CD4-positive, alpha-beta T cell treated with Interleukin-15 for 4 hours (primary cell): ENCODE measurements at regions not wholly inside any gene's neighbourhood (a gene's known extent, or its start where the extent isn't known, plus 50 kb on each side); places are given as distances from the start of the nearest gene placed in this dataset.
"Not testable (repeated sequence)": the region's sequence is repeated elsewhere in the genome, so short reads cannot be mapped to it uniquely, and the experiment has no call there.

Source experiments
- DNase-seq: peaks from one replicate; pipeline ENCODE4 v3.0.0-alpha.2; 2020; ENCODE audit warnings: low spot score

GRCh38 chr6:168938546-168938945 lies 315.1 kb downstream of the THBS2 start:
- DNase-seq, result no peak

GRCh38 chr6:168937054-168937453 lies 316.6 kb downstream of the THBS2 start:
- no peak for DNase-seq

DNA sequence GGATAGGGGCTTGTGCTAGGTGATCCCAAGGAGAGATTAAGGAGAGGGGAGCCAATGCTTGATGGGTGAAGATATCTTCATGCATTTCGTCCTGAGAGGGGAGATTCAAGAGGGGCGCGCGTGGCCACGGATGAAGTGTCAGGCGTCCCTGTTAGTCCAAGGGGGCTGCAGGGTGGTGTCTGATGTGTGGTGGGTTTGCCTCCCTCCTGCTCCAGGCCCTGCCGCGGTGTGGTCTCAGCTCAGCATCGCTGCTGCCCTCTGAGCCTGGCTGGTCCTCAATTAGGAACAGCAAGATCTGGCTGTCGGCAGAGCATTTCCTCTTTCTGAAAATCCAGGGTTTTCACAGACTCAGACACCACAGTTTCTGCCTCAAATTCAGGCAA lies 318.0 kb downstream of the THBS2 start:
- DNase-seq, result no peak

GRCh38 chr6:168934660-168935627 lies 318.7 kb downstream of the THBS2 start:
- DNase-seq, result no peak

DNA sequence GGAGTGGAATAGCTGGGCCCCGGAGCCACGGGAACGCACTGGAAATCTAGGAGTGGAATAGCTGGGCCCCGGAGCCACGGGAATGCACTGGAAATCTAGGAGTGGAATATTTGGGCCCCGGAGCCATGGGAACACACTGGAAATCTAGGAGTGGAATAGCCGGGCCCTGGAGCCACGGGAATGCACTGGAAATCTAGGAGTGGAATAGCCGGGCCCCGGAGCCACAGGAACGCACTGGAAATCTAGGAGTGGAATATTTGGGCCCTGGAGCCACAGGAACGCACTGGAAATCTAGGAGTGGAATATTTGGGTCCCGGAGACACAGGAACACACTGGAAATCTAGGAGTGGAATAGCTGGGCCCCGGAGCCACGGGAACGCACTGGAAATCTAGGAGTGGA lies 321.5 kb downstream of the THBS2 start:
- not testable (repeated sequence) for DNase-seq

GRCh38 chr6:168931072-168931471 lies 322.6 kb downstream of the THBS2 start:
- not testable (repeated sequence) for DNase-seq

DNA sequence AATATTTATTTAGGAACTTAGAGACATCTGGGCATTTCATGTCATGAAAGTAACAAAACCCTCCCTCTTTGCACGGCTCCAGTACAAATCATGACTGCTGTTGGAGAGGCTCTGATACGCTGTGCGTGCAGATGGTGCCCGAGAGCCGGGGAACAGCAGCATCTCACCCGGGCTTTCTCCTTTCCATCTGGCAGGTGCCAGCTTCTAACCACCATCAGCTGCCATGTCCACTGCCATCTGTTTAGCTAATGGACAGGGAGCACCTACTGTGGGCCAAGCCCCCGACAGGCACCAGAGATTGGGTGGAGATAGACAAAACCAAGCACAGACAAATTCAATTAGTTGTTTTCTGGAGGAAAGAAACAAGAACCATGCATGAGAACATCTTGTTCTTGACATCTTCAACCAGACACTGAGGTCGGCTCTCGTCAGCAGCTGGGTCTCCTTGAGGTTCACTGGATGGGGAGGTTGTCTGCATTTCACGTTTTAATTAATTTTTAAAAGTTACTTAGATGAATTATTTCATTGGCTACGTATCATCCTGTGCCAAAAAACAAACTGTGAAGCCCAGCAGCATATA lies 323.7 kb downstream of the THBS2 start:
- DNase-seq, result no peak

- no peak for DNase-seq
Measured at GRCh38 chr6:168928012-168928411, 325.6 kb downstream of the THBS2 start.

- no peak for DNase-seq
Measured at GRCh38 chr6:168927026-168927425, 326.6 kb downstream of the THBS2 start.

- no peak for DNase-seq
Measured at GRCh38 chr6:168926306-168926705, 327.3 kb downstream of the THBS2 start.

DNA sequence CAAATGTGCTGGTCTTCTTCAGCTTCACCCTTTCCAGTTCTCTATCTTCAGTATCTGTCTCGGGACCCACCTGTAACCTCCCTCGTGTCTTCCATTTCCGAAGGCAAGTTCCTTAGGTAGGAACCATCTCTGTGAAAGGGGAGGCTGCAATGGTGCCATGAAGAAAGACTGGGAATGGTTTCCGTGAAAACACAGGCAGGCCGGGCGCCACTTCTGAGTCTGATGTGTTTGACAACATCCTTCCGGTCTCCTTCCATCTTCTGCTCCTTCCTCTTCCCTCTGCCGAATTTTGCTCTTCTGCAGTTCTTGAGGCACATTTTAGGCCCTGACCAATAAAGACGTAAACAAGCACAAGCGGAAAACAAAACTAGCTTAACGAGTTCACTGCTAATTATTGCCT lies 328.0 kb downstream of the THBS2 start:
- DNase-seq, result no peak

DNA sequence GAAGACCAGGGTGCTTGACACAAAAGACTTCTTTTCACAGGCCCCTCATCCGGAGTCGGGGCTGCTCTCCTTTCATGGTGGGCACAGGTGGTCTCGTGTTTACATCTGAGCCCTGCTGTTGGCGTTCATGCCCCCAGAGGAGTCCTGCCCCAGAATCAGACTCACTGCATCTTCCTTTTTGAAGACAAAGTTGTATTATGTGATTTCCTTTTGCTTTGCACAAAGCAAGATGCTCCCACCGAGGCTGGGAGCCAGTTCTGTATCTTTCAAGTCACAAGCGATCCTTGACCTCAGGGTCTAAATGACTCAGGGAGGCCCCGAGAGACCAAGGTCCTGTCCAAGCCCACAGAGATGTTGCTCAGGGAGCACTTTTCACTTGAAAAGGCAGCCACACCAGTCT lies 330.5 kb downstream of the THBS2 start:
- DNase-seq, result no peak

DNA sequence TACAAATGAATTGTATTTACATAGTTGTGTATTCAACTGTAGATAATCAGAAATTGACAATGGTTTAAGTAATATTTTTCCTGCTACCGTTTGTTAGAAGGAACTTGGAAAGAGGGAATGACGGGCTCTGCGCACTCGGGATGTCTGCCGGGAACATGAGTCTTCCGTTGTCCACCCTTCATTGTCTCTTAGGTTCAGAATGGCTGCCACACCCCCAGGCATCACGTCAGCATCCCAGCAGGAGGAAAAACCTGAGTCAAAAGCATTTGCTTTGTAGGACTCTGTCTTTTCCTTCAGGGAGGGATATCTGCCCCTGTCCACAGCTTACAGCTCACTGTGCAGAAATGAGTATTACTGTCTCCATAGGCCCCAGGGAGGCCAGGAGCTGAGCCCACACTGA lies 331.2 kb downstream of the THBS2 start:
- DNase-seq, result no peak

GRCh38 chr6:168920289-168920688 lies 333.4 kb downstream of the THBS2 start:
- no peak for DNase-seq

DNA sequence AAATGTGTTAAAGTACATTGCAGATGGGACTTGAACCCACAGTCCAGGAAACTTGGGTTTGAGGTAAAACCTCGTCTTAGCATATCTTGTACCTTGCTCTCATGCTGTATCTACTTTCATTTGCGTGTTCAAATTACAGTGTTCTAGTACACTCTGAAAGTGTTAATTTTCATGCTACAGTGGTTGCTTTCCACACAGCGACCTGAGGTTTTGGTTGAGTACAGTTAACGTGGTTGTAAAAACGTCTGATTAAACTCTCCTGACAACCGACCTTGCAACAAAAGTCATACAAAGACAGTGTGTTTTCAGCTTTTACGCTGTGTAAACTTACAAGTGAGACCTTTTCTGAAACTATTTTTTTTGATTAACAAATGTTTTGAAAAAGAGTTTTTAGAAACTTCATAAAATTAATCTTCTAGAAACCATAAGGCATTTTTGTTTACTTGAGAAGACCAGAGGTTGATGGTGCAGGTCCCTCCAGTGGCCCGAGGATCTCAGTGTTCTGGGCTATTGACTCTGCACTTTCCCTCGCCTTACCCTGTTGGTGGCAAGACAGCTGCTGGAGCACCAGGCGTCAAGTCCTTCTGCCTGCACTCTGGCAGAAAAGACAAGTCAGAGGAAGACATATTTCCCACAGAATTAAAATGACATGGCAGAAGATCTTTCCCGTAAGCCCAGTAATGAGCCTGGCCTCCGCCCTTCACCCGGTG lies 334.0 kb downstream of the THBS2 start:
- DNase-seq, result no peak

DNA sequence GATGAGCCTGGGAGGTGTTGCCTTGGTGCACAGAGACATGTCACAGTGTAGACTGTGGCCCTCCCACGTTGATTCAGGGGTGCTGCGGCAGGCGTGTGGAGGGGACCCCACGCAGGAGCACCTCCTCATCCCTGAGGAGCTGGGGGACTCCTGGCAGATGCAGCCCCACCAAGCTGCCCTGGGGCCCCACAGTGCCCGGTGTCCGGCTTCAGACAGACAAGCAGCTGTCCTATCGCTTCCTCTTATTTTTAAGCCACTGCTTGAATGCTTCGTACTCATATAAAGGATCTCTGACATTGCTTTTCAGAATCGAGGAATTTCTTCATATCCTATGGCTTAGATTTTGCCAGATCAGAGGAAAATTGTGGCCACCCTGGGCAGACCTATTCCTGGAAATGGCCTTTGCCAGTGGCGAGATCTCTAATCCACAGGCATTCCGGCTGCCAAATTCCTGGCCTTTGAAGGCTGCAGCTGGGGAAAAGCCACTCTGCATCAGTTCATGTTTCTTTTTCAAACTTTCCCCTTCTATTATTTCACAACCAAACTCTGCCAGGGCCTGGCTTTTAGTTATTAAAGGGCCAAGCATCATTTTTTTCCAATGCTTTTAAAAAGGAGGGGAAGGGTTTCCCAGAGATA lies 337.0 kb downstream of the THBS2 start:
- no peak for DNase-seq

DNA sequence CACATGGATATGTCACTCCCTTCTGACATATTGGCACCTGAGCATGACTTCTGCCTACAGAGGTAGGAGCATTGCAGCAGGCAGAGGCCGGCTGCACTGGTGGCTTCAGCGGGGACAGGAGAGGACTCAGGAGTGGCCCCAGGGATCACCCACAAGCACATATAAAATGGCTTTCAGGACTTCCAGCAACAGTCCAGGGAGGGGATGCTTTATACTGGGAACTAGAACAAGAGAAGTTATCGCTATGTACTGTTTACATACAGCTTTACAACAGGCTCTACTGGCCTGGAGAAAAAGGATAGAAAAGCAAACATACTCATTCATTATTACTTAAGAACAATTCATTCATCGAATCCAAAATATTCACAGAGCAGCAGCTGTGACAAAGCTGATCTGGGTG lies 337.8 kb downstream of the THBS2 start:
- no peak for DNase-seq

- no peak for DNase-seq
Measured at GRCh38 chr6:168915242-168915641, 338.4 kb downstream of the THBS2 start.

DNA sequence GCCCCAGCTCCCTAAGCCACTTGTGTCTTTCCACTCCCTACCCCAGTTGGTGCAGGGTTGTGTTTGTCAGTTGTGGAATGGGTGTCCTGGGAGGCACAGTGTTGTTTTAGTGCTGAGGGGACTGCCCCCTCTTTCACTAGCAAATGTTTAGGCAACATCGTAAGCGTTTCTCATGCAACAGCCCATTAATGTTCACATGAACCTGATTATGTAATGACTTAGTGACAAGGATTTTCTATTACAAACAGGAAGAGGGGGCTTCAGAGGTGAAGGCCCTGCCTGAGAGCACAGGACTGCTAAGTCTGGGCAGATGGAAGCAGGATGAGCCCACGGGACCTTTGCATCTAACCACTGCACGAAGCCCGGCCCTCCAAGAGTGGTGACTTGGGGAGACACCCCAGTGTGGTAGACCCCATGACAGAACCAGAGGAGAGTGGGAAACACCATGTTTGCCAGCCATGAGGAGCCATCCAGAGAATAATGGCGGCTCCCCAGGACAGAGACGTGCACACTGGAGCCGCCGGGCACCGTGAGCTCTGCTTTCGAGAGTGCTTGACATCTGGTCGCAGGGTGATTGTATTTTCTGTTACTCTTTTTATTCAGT lies 339.7 kb downstream of the THBS2 start:
- DNase-seq, result no peak

DNA sequence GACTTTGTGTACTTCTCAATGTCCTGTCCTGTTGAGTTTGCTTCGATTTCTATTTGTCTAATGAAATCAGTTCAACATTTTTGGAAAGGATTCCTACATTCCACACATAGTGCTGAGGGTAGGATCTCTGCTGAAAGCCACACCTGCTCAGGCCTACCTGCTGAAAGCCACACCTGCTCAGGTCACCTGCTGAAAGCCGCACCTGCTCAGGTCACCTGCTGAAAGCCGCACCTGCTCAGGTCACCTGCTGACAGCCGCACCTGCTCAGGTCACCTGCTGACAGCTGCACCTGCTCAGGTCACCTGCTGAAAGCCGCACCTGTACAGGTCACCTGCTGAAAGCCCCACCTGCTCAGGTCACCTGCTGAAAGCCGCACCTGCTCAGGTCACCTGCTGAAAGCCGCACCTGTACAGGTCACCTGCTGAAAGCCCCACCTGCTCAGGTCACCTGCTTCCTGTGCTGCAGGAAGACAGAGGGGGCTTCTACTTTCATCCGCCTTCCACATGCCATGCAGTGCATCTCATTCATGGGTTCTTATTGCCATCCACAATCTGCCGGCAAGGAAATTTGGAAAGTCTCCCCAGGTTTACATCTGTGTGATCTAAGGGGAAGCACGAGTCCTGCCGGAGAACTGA lies 340.3 kb downstream of the THBS2 start:
- not testable (repeated sequence) for DNase-seq

DNA sequence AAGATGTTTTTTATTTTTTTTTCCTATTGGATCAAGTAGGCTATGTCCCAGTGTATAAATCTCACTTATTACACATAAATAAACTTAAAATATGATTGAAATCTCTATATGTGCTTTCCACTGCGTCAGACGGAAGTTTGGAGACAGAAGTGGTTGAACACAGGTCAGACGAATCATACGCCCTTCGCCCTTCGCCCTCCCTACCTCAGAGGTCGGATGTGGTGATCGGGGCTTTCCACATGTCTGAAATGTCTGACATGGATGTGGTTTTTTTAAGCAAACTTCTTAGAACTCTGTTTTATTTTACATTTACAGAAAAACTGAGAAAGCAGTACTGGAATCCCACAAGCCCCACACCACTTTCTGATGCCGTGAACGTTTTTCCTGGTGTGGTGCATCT lies 344.4 kb downstream of the THBS2 start:
- no peak for DNase-seq

- DNase-seq, result no peak
Measured at GRCh38 chr6:168908887-168909286, 344.8 kb downstream of the THBS2 start.
